ENCODE measurements at regions not wholly inside any gene's neighbourhood (a gene's known extent, or its start where the extent isn't known, plus 50 kb on each side); places are given as distances from the start of the nearest gene placed in this dataset.

DNA sequence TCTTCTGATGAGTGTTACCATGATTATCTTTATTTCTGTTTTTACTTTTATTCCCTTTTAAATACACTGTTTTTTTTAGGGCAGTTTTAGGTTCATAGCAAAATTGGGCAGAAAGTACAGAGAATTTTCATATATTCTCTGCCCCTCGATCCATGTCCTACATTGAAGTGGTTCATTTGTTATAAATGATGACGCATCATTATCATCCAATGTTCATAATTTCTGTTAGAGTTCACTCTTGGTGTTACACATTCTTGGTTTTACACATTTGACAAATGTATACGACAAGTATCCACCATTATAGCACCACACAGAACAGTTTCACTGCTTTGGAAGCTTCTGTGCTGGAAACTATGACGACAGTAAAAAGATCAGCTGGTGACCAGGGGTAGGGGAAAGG lies 578.1 kb upstream of the AADAT start:
- H3K27ac ChIP-seq (ENCODE audit: control insufficient read depth, insufficient read depth, low read length): no peak overlapping the region
- H3K9ac ChIP-seq (ENCODE audit: control insufficient read depth, extremely low read depth, insufficient read depth, low read length): no peak overlapping the region
- DNase-seq (ENCODE audit: low read depth, low spot score) (no peak), FAIRE-seq (no peak)
- no peak overlapping the region for H2AFZ ChIP-seq (ENCODE audit: control insufficient read depth, low read length)
- no peaks in the 10 kb centered on the region for H3K36me3 ChIP-seq (ENCODE audit: control insufficient read depth in 2 of 2, extremely low read depth in 1 of 2, insufficient read depth in 2 of 2, low read length in 2 of 2)
- H3K27me3 ChIP-seq (ENCODE audit: control insufficient read depth, extremely low read depth, insufficient read depth, low read length): no peaks in the 10 kb centered on the region
- no peaks in the 10 kb centered on the region for H3K9me1 ChIP-seq (ENCODE audit: control insufficient read depth, extremely low read depth, insufficient read depth, low read length)
- H3K4me1 ChIP-seq (ENCODE audit: control insufficient read depth, extremely low read depth, insufficient read depth, low read length): peaks cover 4% of the 10 kb centered on the region
- dilution Hi-C loops (cut with MboI; ENCODE audit: extremely low pct_ligation_motif_present, low sequenced_read_pairs): no loop called here
- H4K20me1 ChIP-seq (ENCODE audit: control insufficient read depth, extremely low read depth, insufficient read depth, low read length): no peaks in the 10 kb centered on the region
- H3K9me3 ChIP-seq (ENCODE audit: control insufficient read depth, low read depth, low read length): no peaks in the 10 kb centered on the region
- no peaks in the 10 kb centered on the region for H3K79me2 ChIP-seq (ENCODE audit: control insufficient read depth, insufficient read depth, low read length)
- no peak overlapping the region for H3K4me2 ChIP-seq (ENCODE audit: control insufficient read depth, extremely low read depth, insufficient read depth, low read depth, low read length)
- TF ChIP-seq, protein P1, sequence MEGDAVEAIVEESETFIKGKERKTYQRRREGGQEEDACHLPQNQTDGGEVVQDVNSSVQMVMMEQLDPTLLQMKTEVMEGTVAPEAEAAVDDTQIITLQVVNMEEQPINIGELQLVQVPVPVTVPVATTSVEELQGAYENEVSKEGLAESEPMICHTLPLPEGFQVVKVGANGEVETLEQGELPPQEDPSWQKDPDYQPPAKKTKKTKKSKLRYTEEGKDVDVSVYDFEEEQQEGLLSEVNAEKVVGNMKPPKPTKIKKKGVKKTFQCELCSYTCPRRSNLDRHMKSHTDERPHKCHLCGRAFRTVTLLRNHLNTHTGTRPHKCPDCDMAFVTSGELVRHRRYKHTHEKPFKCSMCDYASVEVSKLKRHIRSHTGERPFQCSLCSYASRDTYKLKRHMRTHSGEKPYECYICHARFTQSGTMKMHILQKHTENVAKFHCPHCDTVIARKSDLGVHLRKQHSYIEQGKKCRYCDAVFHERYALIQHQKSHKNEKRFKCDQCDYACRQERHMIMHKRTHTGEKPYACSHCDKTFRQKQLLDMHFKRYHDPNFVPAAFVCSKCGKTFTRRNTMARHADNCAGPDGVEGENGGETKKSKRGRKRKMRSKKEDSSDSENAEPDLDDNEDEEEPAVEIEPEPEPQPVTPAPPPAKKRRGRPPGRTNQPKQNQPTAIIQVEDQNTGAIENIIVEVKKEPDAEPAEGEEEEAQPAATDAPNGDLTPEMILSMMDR (optimal IDR thresholded peaks at IDR 0.05 in 1 of 3, IDR thresholded peaks at IDR 0.05 in 1 of 3, conservative IDR thresholded peaks at IDR 0.05 in 1 of 3; ENCODE audit: extremely low read depth in 1 of 3, insufficient read depth in 2 of 3, low read length in 3 of 3): no peak
- no peak for TF ChIP-seq EZH2 (IDR thresholded peaks at IDR 0.05; ENCODE audit: low read length)
- H3K4me3 ChIP-seq (ENCODE audit: control insufficient read depth in 2 of 3, extremely low read depth in 1 of 3, insufficient read depth in 2 of 3, low read depth in 1 of 3, low read length in 3 of 3): no peak overlapping the region

DNA sequence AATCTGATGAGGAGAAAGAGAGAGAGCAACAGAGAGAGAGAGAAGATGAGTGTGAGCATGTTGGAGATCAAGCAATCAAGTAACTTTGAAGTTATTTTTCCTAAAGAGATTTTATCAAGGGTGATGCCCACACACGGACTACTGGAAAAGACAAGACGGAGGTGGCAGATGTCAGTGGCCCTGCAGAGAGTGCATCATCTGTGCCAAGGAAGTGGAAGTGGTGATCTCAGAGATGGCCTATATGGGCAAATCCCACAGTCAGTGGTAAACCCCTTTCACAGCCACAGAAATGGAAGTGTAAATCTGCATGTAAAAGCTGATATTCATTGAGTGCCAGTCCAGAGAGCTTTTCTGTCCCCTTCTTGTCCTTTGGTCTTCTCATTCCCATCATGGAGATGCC lies 577.2 kb upstream of the AADAT start:
- no peak overlapping the region for H3K9ac ChIP-seq (ENCODE audit: control insufficient read depth, extremely low read depth, insufficient read depth, low read length)
- H3K27me3 ChIP-seq (ENCODE audit: control insufficient read depth, extremely low read depth, insufficient read depth, low read length): no peaks in the 10 kb centered on the region
- no peaks in the 10 kb centered on the region for H3K9me1 ChIP-seq (ENCODE audit: control insufficient read depth, extremely low read depth, insufficient read depth, low read length)
- no peaks in the 10 kb centered on the region for H3K79me2 ChIP-seq (ENCODE audit: control insufficient read depth, insufficient read depth, low read length)
- no peak overlapping the region for H2AFZ ChIP-seq (ENCODE audit: control insufficient read depth, low read length)
- no peak for TF ChIP-seq EZH2 (IDR thresholded peaks at IDR 0.05; ENCODE audit: low read length)
- TF ChIP-seq, protein P1 (optimal IDR thresholded peaks at IDR 0.05 in 1 of 3, IDR thresholded peaks at IDR 0.05 in 1 of 3, conservative IDR thresholded peaks at IDR 0.05 in 1 of 3; ENCODE audit: extremely low read depth in 1 of 3, insufficient read depth in 2 of 3, low read length in 3 of 3): no peak
- no peaks in the 10 kb centered on the region for H3K4me1 ChIP-seq (ENCODE audit: control insufficient read depth, extremely low read depth, insufficient read depth, low read length)
- no peak overlapping the region for H3K4me3 ChIP-seq (ENCODE audit: control insufficient read depth in 2 of 3, extremely low read depth in 1 of 3, insufficient read depth in 2 of 3, low read depth in 1 of 3, low read length in 3 of 3)
- no peaks in the 10 kb centered on the region for H3K9me3 ChIP-seq (ENCODE audit: control insufficient read depth, low read depth, low read length)
- no peak overlapping the region for H3K27ac ChIP-seq (ENCODE audit: control insufficient read depth, insufficient read depth, low read length)
- H4K20me1 ChIP-seq (ENCODE audit: control insufficient read depth, extremely low read depth, insufficient read depth, low read length): no peaks in the 10 kb centered on the region
- DNase-seq (ENCODE audit: low read depth, low spot score) (no peak), FAIRE-seq (no peak)
- dilution Hi-C loops (cut with MboI; ENCODE audit: extremely low pct_ligation_motif_present, low sequenced_read_pairs): no loop called here
- no peak overlapping the region for H3K4me2 ChIP-seq (ENCODE audit: control insufficient read depth, extremely low read depth, insufficient read depth, low read depth, low read length)
- no peaks in the 10 kb centered on the region for H3K36me3 ChIP-seq (ENCODE audit: control insufficient read depth in 2 of 2, extremely low read depth in 1 of 2, insufficient read depth in 2 of 2, low read length in 2 of 2)
